DND-41 (cell line): ENCODE measurements at regions not wholly inside any gene's neighbourhood (a gene's known extent, or its start where the extent isn't known, plus 50 kb on each side); places are given as distances from the start of the nearest gene placed in this dataset.

Experiments used
- ATAC-seq: fragments of 200-7000 bp; cut with Tn5 transposase; 3 replicates; pipeline ENCODE4 v1.9.1; 2021; ENCODE audit warnings: low read depth; ENCODE audit not compliant: insufficient read depth
- DNase-seq: peaks from one replicate; pipeline ENCODE4 v3.0.0-alpha.2; 2020
- H2AFZ ChIP-seq: 2 replicates; pipeline ENCODE4 v1.6.0; 2012; ENCODE audit warnings: low read depth, low read length
- H3K27ac ChIP-seq: 2 replicates; pipeline ENCODE4 v1.5.1; 2012; ENCODE audit warnings: low read length, inconsistent platforms
- H3K27me3 ChIP-seq: fragments of 200-600 bp; sonication (generic); 2 replicates; pipeline ENCODE4 v1.6.0; 2012; ENCODE audit warnings: low read length, mild to moderate bottlenecking, inconsistent platforms; ENCODE audit not compliant: insufficient read depth, poor library complexity
- H3K36me3 ChIP-seq: 2 replicates; pipeline ENCODE4 v1.5.1; 2012; ENCODE audit warnings: low read length, inconsistent platforms; ENCODE audit not compliant: insufficient read depth
- H3K4me1 ChIP-seq: 2 replicates; pipeline ENCODE4 v1.5.1; 2012; ENCODE audit warnings: mild to moderate bottlenecking, low read length; ENCODE audit not compliant: insufficient read depth
- H3K4me2 ChIP-seq: 2 replicates; pipeline ENCODE4 v1.6.0; 2012; ENCODE audit warnings: mild to moderate bottlenecking, moderate library complexity, low read length, inconsistent platforms; ENCODE audit not compliant: insufficient read depth
- H3K4me3 ChIP-seq, 2 experiments: fragments of 200-600 bp in 1 of 2; shearing (Covaris generic) in 1 of 2; 2 replicates each; pipeline ENCODE4 v1.5.1; 2012 to 2016; ENCODE audit warnings: inconsistent platforms in 2 of 2, low read length in 2 of 2, mild to moderate bottlenecking in 2 of 2, low read depth in 1 of 2, moderate library complexity in 1 of 2
- H3K79me2 ChIP-seq: 2 replicates; pipeline ENCODE4 v1.6.0; 2012; ENCODE audit warnings: low read length, inconsistent platforms; ENCODE audit not compliant: insufficient read depth
- H3K9ac ChIP-seq: 2 replicates; pipeline ENCODE4 v1.6.0; 2012; ENCODE audit warnings: low read depth, mild to moderate bottlenecking, inconsistent platforms, low read length, moderate library complexity
- H3K9me3 ChIP-seq: 2 replicates; pipeline ENCODE4 v1.5.1; 2012; ENCODE audit warnings: low read length, moderate library complexity, mild to moderate bottlenecking, inconsistent platforms; ENCODE audit not compliant: insufficient read depth, severe bottlenecking
- H4K20me1 ChIP-seq: 2 replicates; pipeline ENCODE4 v1.6.0; 2012; ENCODE audit warnings: low read length; ENCODE audit not compliant: insufficient read depth
- EZH2 ChIP-seq: IDR thresholded peaks from 3 replicates; pipeline ENCODE4 v1.6.1; 2012; ENCODE audit warnings: borderline replicate concordance, low read depth, mild to moderate bottlenecking, moderate library complexity, low read length, inconsistent platforms; ENCODE audit not compliant: severe bottlenecking
- TF ChIP-seq, protein P1 (sequence below): IDR thresholded peaks from 2 replicates; pipeline ENCODE4 v1.5.1; 2012; ENCODE audit warnings: borderline replicate concordance, low read length, moderate library complexity, mild to moderate bottlenecking; ENCODE audit not compliant: poor library complexity, severe bottlenecking; ENCODE audit errors: extremely low read depth

DNA sequence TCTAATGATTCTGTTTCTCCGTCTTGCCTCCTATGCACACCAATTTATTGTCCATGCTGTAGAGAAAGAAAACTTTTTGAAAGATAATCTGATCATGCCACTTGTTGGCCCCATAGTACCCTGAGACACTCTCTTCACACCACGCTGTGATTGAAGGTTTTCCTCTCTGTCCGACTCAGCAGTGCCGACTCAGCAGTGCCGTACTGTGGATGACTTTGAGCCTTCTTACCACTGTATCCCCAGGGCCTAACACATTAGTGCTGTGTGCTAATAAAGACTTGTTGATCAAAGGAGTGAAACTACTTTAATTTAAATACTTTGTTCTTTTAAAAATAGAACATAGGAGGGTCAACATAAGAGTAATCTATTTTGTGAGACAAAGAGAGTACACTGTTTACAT is 429.6 kb downstream of the KLF12 start:
- Histone ChIP-seq H3K27ac (no peak overlapping the region), H3K4me3 (no peak overlapping the region), H3K79me2 (no peaks in the 10 kb centered on the region), H3K36me3 (peaks cover 58% of the 10 kb centered on the region), H3K27me3 (no peaks in the 10 kb centered on the region), H3K4me1 (no peaks in the 10 kb centered on the region), H2AFZ (no peak overlapping the region), H3K9me3 (no peaks in the 10 kb centered on the region), H3K4me2 (no peak overlapping the region), H4K20me1 (no peaks in the 10 kb centered on the region), H3K9ac (no peak overlapping the region)
- ATAC-seq: no peak
- no peak for DNase-seq
- TF ChIP-seq, protein P1, sequence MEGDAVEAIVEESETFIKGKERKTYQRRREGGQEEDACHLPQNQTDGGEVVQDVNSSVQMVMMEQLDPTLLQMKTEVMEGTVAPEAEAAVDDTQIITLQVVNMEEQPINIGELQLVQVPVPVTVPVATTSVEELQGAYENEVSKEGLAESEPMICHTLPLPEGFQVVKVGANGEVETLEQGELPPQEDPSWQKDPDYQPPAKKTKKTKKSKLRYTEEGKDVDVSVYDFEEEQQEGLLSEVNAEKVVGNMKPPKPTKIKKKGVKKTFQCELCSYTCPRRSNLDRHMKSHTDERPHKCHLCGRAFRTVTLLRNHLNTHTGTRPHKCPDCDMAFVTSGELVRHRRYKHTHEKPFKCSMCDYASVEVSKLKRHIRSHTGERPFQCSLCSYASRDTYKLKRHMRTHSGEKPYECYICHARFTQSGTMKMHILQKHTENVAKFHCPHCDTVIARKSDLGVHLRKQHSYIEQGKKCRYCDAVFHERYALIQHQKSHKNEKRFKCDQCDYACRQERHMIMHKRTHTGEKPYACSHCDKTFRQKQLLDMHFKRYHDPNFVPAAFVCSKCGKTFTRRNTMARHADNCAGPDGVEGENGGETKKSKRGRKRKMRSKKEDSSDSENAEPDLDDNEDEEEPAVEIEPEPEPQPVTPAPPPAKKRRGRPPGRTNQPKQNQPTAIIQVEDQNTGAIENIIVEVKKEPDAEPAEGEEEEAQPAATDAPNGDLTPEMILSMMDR: no peak

DNA sequence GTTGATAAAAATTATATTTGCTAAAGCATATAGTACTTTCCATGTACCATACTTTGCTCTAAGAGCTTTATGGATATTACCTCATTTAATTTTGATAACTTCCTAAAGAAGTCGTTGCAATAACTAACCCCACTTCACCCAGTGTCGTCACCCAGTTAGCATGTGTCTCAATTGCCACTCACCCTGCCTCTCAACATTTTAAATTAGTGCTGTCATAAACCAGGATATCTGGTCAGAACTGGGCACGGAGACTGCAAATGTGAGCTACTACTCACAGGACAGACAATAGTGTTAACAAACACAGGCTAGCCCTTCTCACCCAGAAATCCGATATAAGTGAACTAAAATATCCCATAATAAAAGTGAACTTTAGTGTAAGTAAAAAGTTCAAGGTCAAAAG is 430.6 kb downstream of the KLF12 start:
- DNase-seq (no peak), ATAC-seq (no peak)
- Histone ChIP-seq H3K4me3 (no peak overlapping the region), H3K9ac (no peak overlapping the region), H3K27me3 (no peaks in the 10 kb centered on the region), H3K79me2 (no peaks in the 10 kb centered on the region), H3K36me3 (peaks cover 58% of the 10 kb centered on the region), H4K20me1 (no peaks in the 10 kb centered on the region), H3K27ac (no peak overlapping the region), H3K4me2 (no peak overlapping the region), H3K9me3 (no peaks in the 10 kb centered on the region), H3K4me1 (no peaks in the 10 kb centered on the region), H2AFZ (no peak overlapping the region)
- TF ChIP-seq, protein P1: no peak
- TF ChIP-seq EZH2: no peak

DNA sequence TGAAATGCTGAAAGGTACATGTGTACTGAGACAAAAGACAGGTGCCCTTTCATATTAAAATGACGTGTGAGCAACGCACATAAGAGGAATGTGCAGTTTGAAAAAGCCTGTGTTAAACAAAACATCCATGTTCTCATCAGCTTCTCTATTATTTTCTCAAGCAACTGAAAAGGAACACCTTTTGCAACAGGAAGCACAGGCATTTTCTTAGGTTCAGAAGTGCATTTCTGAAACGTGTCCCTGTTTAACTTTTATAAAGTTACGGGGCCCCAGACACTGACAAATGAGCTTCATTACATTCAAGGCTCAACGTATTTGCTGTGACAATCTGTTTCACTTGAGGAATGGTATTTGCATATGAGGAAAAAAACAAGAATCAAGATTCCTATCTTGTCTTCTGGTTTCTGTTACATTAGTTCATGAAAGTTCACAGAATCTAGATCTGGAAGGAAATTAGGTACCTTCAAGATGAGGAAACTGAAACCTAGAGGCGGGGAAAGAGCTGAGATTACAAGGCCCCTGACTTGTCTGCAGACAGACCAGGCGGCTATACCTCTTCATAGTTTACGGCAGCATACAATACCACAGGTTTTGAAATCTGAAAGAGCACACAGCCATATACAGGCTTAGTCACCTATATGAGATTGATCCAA is 431.7 kb downstream of the KLF12 start:
- Histone ChIP-seq H3K4me2 (no peak overlapping the region), H3K4me1 (no peaks in the 10 kb centered on the region), H3K4me3 (no peak overlapping the region), H3K27ac (no peak overlapping the region; the same call in 1 of the 2 replicates), H2AFZ (no peak overlapping the region), H3K27me3 (no peaks in the 10 kb centered on the region), H3K36me3 (peaks cover 60% of the 10 kb centered on the region), H4K20me1 (no peaks in the 10 kb centered on the region), H3K9ac (no peak overlapping the region), H3K9me3 (no peaks in the 10 kb centered on the region), H3K79me2 (no peaks in the 10 kb centered on the region)
- TF ChIP-seq, protein P1: no peak
- TF ChIP-seq EZH2: no peak
- no peak for DNase-seq
- no peak for ATAC-seq

DNA sequence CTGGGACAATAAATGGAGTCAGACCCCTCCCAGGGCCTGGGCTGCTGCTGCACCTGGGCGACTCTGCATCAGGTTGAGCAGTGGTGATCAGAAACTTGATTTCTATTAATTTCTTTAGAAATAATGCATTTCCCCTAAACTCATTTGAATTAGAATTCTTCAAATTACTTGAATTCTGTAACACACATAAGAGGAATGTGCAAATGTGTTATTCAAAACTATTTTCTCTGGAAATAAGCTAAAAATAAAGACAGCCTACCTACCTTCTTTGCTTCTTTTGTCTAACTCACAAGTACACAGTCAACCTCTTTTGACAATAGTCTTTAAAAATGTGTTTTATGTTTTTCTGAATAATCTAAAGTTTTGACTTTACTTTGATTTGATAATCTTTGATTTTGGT is 433.0 kb downstream of the KLF12 start:
- Histone ChIP-seq H3K27me3 (no peaks in the 10 kb centered on the region), H3K27ac (no peak overlapping the region), H3K9me3 (no peaks in the 10 kb centered on the region), H3K4me2 (no peak overlapping the region), H3K79me2 (no peaks in the 10 kb centered on the region), H3K9ac (no peak overlapping the region), H2AFZ (no peak overlapping the region), H3K4me1 (no peaks in the 10 kb centered on the region), H3K36me3 (peaks cover 61% of the 10 kb centered on the region), H4K20me1 (no peaks in the 10 kb centered on the region), H3K4me3 (no peak overlapping the region)
- ATAC-seq: no peak
- DNase-seq: no peak
- TF ChIP-seq, protein P1: no peak
- TF ChIP-seq EZH2: no peak
